ENCODE measurements at regions not wholly inside any gene's neighbourhood (a gene's known extent, or its start where the extent isn't known, plus 50 kb on each side); places are given as distances from the start of the nearest gene placed in this dataset.

GRCh38 chr1:34361781-34362357 is 185.2 kb downstream of the C1orf94 start:
- H3K4me1 Mint-ChIP-seq = no peaks in the 10 kb centered on the region
- no peaks in the 10 kb centered on the region for H4K20me1 ChIP-seq (replicated peaks; ENCODE audit: insufficient read depth)
- H3K27ac Mint-ChIP-seq = no peak overlapping the region
- no peaks in the 10 kb centered on the region for H3F3A ChIP-seq (replicated peaks; ENCODE audit: low read depth)
- no peaks in the 10 kb centered on the region for H3K79me2 ChIP-seq (replicated peaks; ENCODE audit: insufficient read depth)
- no peaks in the 10 kb centered on the region for H3K4me1 ChIP-seq (ENCODE audit: insufficient read depth)
- no peak overlapping the region for H3K4me2 ChIP-seq
- TF ChIP-seq JUNB (IDR thresholded peaks at IDR 0.05; ENCODE audit: unreplicated experiment) (no peak), CTCF (conservative IDR thresholded peaks at IDR 0.05; ENCODE audit: low read depth in 2 of 2) (no peak), EZH2phosphoT487 (IDR thresholded peaks at IDR 0.05; ENCODE audit: unreplicated experiment) (no peak), NANOG (IDR thresholded peaks at IDR 0.05; ENCODE audit: borderline replicate concordance) (no peak), ZNF331 (CRISPR knock-in tag; IDR thresholded peaks at IDR 0.05; ENCODE audit: low read depth) (no peak), ZNF462 (CRISPR knock-in tag; IDR thresholded peaks at IDR 0.05) (no peak), EZH2 (IDR thresholded peaks at IDR 0.05; ENCODE audit: low read depth, unreplicated experiment) (no peak), REST (IDR thresholded peaks at IDR 0.05; ENCODE audit: unreplicated experiment) (no peak), STAT1 (IDR thresholded peaks at IDR 0.05; ENCODE audit: unreplicated experiment) (no peak), ETS1 (IDR thresholded peaks at IDR 0.05) (no peak), ZNF114 (CRISPR knock-in tag; IDR thresholded peaks at IDR 0.05) (no peak), CREB1 (CRISPR knock-in tag; IDR thresholded peaks at IDR 0.05; ENCODE audit: low read depth) (no peak), POLR2AphosphoS5 (IDR thresholded peaks at IDR 0.05; ENCODE audit: low read depth) (no peak)
- ATAC-seq (no peak), DNase-seq (ENCODE audit: low spot score) (no peak)
- no peak overlapping the region for H2AFZ ChIP-seq
- H3K27me3 Mint-ChIP-seq (ENCODE audit: insufficient read depth, low read depth, poor library complexity) = peaks cover 12% of the 10 kb centered on the region
- H3K4me3 ChIP-seq = no peak overlapping the region
- H3K9me3 Mint-ChIP-seq = peaks cover 3% of the 10 kb centered on the region; the same call in 2 of the 3 replicates
- no peaks in the 10 kb centered on the region for H3K27me3 ChIP-seq (ENCODE audit: insufficient read depth)
- H3K36me3 Mint-ChIP-seq (ENCODE audit: low read depth) = no peaks in the 10 kb centered on the region; the same call in 2 of the 3 replicates
- no peaks in the 10 kb centered on the region for H3K36me3 ChIP-seq (ENCODE audit: insufficient read depth)
- no peak overlapping the region for H3K27ac ChIP-seq (ENCODE audit: low read depth)
- H3K4me3 Mint-ChIP-seq = no peak overlapping the region
- H3K9me2 ChIP-seq (ENCODE audit: insufficient read depth) = 0 out of 2 replicates have a peak, but pooled peaks cover 14% of the 10 kb centered on the region

Measured in GM23338 (cell line).